ENCODE measurements at regions not wholly inside any gene's neighbourhood (a gene's known extent, or its start where the extent isn't known, plus 50 kb on each side); places are given as distances from the start of the nearest gene placed in this dataset.

DNA sequence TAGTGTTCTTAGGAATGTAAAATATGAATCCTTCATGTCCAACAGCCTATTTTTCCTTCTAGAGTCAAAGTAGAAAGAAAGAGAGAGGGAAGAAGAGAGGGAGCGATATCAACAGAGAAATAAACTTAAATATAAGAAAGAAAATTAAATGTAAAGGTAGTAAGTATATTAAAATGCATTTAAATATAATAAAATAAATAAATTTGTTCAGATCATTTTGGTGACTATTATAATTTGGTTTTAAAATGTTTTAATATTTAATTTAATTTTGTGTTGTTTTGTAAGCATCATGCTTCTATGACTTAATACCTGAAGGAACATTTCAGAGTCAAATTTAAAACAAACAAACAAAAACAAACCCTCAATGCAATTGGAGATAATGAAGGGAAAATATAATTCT lies 405.2 kb upstream of the IRX1 start:
- FAIRE-seq = no peak
- no TSS peak for BruUV-seq (replicated peaks)
- no peak overlapping the region for H3K4me2 ChIP-seq (ENCODE audit: insufficient read depth, low read length)
- no peak for ATAC-seq
- no peaks in the 10 kb centered on the region for H3K79me2 ChIP-seq (ENCODE audit: control insufficient read depth, insufficient read depth, low read length)
- no peak overlapping the region for H3K27ac ChIP-seq (ENCODE audit: extremely low read depth, low read depth, low read length)
- no peak overlapping the region for H2AFZ ChIP-seq (ENCODE audit: low read depth, low read length)
- ChIA-PET POLR2A (no interaction called here), CTCF (ENCODE audit: low intra/inter-chr PET ratio) (no interaction called here)
- H3K27me3 ChIP-seq (ENCODE audit: control insufficient read depth in 2 of 2, insufficient read depth in 2 of 2, low read length in 2 of 2) = peaks cover 21 to 29% of the 10 kb centered on the region in 2 experiments
- no peak overlapping the region for H3K4me3 ChIP-seq
- H4K20me1 ChIP-seq (replicated peaks; ENCODE audit: control insufficient read depth, insufficient read depth, low read length) = no peaks in the 10 kb centered on the region; the same call in 1 of the 2 replicates
- TF ChIP-seq ZNF184 (CRISPR knock-in tag; IDR thresholded peaks at IDR 0.05) (no peak), NFE2 (IDR thresholded peaks at IDR 0.05; ENCODE audit: low read depth) (no peak), POLR2G (IDR thresholded peaks at IDR 0.05; ENCODE audit: low read depth, low read length) (no peak), ZNF143 (CRISPR knock-in tag; IDR thresholded peaks at IDR 0.05) (no peak), POLR2AphosphoS5 (IDR thresholded peaks at IDR 0.05; ENCODE audit: control insufficient read depth, insufficient read depth, low read depth, low read length) (no peak)
- H3K9ac ChIP-seq (ENCODE audit: insufficient read depth in 1 of 2, low read depth in 2 of 2, low read length in 2 of 2) = no peak overlapping the region
- in situ Hi-C loops (cut with MboI) (no loop called here), intact Hi-C loops (cut with micrococcal nuclease) (no loop called here)
- no peaks in the 10 kb centered on the region for H3K9me3 ChIP-seq (replicated peaks; ENCODE audit: control insufficient read depth, insufficient read depth, low read depth, low read length)
- peaks cover 0 to 3% of the 10 kb centered on the region in 2 experiments; a peak in 1 of 5 replicates for H3K4me1 ChIP-seq (replicated peaks in 1 of 2; ENCODE audit: control insufficient read depth in 2 of 2, insufficient read depth in 2 of 2, low read length in 2 of 2)
- H3K9me1 ChIP-seq (ENCODE audit: control insufficient read depth, insufficient read depth, low read length) = no peaks in the 10 kb centered on the region
- WGBS (ENCODE audit: insufficient coverage, low coverage, missing lambda C conversion rate) = 0% methylated on average over 1 of the region's 1 CpG
- H3K36me3 ChIP-seq (ENCODE audit: control insufficient read depth, insufficient read depth, low read length) = no peaks in the 10 kb centered on the region
- no peak for DNase-seq (ENCODE audit: extremely low read depth in 1 of 4, low spot score in 3 of 4)

DNA sequence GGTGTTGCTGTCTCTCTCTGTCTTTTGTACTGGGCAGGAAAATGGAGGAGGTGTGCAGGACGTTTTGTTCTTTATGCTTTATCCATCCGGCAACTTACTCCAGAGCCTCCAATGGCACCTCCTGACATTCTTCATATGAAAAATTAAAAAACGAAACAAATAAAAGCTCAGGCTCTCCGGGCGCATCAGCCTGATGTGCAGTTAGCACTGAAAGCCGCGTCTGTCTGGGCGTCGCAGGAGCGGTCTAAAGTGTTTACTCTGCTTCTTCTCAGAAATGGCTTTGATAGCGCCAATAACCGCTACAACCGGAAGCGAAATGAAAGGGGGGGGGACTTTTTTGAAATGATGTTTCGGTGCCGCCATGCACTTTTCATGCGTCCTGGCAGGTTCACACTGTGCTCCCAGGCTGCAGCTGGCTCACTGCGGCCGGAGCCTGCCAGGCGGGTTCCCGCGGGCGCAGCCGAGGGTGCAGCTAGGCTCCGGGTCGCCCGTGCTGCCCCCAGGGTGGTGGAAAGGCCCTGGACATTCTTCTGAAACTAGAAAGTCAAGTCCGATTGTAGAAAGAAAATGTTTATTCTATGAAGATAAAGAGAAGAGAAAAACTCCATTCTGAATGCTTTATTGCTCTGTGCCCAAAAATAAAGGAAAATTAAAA lies 407.7 kb upstream of the IRX1 start:
- H3K4me3 ChIP-seq = no peak overlapping the region
- H2AFZ ChIP-seq (ENCODE audit: low read depth, low read length) = peak overlapping the region; percentile 4; the same call in 1 of the 2 replicates
- H4K20me1 ChIP-seq (replicated peaks; ENCODE audit: control insufficient read depth, insufficient read depth, low read length) = no peaks in the 10 kb centered on the region
- H3K79me2 ChIP-seq (ENCODE audit: control insufficient read depth, insufficient read depth, low read length) = no peaks in the 10 kb centered on the region
- no TSS peak for BruUV-seq (replicated peaks)
- H3K9ac ChIP-seq (ENCODE audit: insufficient read depth in 1 of 2, low read depth in 2 of 2, low read length in 2 of 2) = no peak overlapping the region
- no peaks in the 10 kb centered on the region for H3K36me3 ChIP-seq (ENCODE audit: control insufficient read depth, insufficient read depth, low read length)
- no peak; the same call in 2 of the 3 replicates for ATAC-seq
- intact Hi-C loops (cut with micrococcal nuclease) (no loop called here), in situ Hi-C loops (cut with MboI) (no loop called here)
- WGBS (ENCODE audit: insufficient coverage, low coverage, missing lambda C conversion rate) = 0% methylated on average over 28 of the region's 28 CpGs
- ChIA-PET CTCF (ENCODE audit: low intra/inter-chr PET ratio) (no interaction called here), POLR2A (no interaction called here)
- peaks cover 19 to 28% of the 10 kb centered on the region in 2 experiments for H3K27me3 ChIP-seq (ENCODE audit: control insufficient read depth in 2 of 2, insufficient read depth in 2 of 2, low read length in 2 of 2)
- H3K9me1 ChIP-seq (ENCODE audit: control insufficient read depth, insufficient read depth, low read length) = no peaks in the 10 kb centered on the region
- no peak for FAIRE-seq
- peaks cover 0 to 3% of the 10 kb centered on the region in 2 experiments; a peak in 1 of 5 replicates for H3K4me1 ChIP-seq (replicated peaks in 1 of 2; ENCODE audit: control insufficient read depth in 2 of 2, insufficient read depth in 2 of 2, low read length in 2 of 2)
- no peaks in the 10 kb centered on the region for H3K9me3 ChIP-seq (replicated peaks; ENCODE audit: control insufficient read depth, insufficient read depth, low read depth, low read length)
- peak in 1 of 4 experiments; percentile 4 for DNase-seq (ENCODE audit: extremely low read depth in 1 of 4, low spot score in 3 of 4)
- no peak overlapping the region for H3K27ac ChIP-seq (ENCODE audit: extremely low read depth, low read depth, low read length)
- H3K4me2 ChIP-seq (ENCODE audit: insufficient read depth, low read length) = no peak overlapping the region
- TF ChIP-seq ZNF407 (IDR thresholded peaks at IDR 0.05; ENCODE audit: low read depth) (no peak), NRF1 (conservative IDR thresholded peaks at IDR 0.05 in 1 of 2, IDR thresholded peaks at IDR 0.05 in 1 of 2) (no peak), SP2 (IDR thresholded peaks at IDR 0.05; ENCODE audit: extremely low read depth, low read depth, low read length, poor library complexity, severe bottlenecking) (no peak)
